ENCODE measurements at regions not wholly inside any gene's neighbourhood (a gene's known extent, or its start where the extent isn't known, plus 50 kb on each side); places are given as distances from the start of the nearest gene placed in this dataset.
A peak's percentile ranks its signal among the peaks of the same experiment; 100 is the strongest.
"Not testable (repeated sequence)": the region's sequence is repeated elsewhere in the genome, so short reads cannot be mapped to it uniquely, and the experiment has no call there.

DNA sequence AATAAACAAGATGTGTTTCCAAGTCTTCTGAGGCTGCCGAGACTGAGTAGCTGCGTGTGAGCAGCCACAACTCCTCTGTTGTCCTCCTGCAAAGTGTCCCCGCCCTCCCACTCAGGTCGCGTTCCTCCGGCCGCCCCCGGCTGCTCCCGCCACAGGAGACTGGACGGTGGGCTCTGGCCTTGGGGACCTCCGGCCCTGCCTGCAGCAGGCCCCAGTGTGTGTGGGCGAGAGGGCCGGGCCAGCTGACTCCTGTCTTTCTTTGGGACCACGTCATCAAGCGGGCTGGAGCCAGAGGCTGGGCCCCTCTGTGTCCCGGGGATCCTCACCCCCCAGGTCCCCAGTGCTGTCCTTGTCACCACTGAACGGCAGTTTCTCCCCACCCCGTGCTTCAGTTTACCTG, 175.3 kb downstream of the NPIPB11 start:
- TF ChIP-seq, protein P1, sequence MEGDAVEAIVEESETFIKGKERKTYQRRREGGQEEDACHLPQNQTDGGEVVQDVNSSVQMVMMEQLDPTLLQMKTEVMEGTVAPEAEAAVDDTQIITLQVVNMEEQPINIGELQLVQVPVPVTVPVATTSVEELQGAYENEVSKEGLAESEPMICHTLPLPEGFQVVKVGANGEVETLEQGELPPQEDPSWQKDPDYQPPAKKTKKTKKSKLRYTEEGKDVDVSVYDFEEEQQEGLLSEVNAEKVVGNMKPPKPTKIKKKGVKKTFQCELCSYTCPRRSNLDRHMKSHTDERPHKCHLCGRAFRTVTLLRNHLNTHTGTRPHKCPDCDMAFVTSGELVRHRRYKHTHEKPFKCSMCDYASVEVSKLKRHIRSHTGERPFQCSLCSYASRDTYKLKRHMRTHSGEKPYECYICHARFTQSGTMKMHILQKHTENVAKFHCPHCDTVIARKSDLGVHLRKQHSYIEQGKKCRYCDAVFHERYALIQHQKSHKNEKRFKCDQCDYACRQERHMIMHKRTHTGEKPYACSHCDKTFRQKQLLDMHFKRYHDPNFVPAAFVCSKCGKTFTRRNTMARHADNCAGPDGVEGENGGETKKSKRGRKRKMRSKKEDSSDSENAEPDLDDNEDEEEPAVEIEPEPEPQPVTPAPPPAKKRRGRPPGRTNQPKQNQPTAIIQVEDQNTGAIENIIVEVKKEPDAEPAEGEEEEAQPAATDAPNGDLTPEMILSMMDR (IDR thresholded peaks at IDR 0.05; ENCODE audit: low read depth, low read length, missing control alignments), result no peak
- in situ Hi-C loops (cut with HindIII; ENCODE audit: low sequenced_read_pairs), result no loop called here
- DNase-seq (ENCODE audit: low read depth), result no peak

DNA sequence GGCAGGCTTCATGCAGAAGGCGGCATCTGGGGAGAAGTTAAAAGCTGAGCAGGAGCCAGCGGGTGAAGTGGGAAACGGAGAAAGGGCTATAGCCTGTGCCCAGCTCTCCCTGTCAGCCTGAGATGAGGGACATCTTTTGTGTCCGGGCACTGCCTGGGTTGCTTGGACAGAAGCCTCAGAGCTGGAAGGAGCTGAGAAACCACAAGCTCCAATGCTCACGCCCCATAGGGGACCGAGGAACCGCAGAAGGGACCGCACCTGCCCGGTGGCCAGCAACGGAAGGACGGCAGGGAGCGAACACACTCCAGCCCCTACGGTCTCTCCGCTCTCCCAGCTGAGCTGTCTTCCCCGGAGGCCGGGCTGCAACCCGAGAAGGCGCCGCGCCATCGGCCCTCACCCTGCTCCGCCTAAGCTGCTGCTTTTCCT, 175.8 kb downstream of the NPIPB11 start:
- TF ChIP-seq, protein P1 (IDR thresholded peaks at IDR 0.05; ENCODE audit: low read depth, low read length, missing control alignments), result no peak
- DNase-seq (ENCODE audit: low read depth), result no peak
- H3K4me3 ChIP-seq (ENCODE audit: low read depth, low read length), result no peak overlapping the region
- in situ Hi-C loops (cut with HindIII; ENCODE audit: low sequenced_read_pairs), result no loop called here

More for the DNA sequence above, 175.3 kb downstream of the NPIPB11 start:
- H3K4me3 ChIP-seq (ENCODE audit: low read depth, low read length), result no peak overlapping the region

DNA sequence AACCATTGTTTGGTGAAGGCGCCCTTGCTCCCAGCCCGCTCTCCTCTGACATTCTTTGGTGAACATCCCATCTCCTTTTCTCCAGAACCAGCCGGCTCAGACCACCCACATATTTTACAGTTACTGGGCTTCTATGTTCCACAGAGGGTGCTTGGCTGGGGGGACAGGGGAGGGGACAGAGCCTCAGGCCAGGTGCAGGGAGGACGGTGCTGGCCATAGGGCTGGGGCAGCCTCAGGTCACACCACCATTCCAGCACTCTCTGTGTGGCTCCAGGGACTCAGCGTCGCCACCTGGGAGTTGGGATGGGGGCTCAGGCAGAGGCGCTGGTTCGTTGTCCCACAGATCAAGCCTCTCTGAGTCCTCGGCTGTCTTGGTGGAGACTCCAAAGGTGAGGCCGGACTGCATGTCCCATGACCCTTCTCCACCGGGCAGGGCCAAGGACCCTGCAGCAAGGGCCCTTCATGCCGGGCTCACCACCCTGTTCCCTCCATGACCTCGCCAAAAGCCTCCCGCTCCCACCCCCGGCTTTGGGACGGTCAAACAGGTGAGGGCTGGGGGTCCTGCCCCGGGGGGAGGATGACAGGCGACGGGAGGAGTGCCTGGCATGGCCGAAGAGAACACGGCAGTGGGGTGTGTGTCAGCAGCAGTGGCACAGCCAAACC, 176.4 kb downstream of the NPIPB11 start:
- DNase-seq (ENCODE audit: low read depth); in situ Hi-C loops (cut with HindIII; ENCODE audit: low sequenced_read_pairs); H3K4me3 ChIP-seq (ENCODE audit: low read depth, low read length): not testable (repeated sequence)

DNA sequence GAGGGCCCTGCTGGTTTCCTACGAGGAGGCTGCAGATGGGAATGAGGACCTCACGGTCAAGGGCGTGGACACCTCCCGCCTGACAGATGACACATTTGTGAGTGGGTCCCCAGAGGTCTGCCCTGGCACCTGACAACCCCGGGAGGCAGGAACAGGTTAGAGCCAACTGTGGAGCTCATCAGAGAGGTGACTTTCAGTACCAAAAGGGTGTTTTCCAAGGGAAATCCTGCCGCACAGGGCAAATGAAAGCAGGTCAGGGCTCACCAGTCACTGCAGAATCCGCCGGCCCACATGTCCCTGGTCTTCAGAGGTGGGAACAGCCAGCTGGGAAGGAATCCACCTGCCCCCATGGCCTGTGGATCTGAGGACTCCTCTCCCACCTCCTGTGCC, 176.9 kb downstream of the NPIPB11 start:
- in situ Hi-C loops (cut with HindIII; ENCODE audit: low sequenced_read_pairs); DNase-seq (ENCODE audit: low read depth): not testable (repeated sequence)

DNA sequence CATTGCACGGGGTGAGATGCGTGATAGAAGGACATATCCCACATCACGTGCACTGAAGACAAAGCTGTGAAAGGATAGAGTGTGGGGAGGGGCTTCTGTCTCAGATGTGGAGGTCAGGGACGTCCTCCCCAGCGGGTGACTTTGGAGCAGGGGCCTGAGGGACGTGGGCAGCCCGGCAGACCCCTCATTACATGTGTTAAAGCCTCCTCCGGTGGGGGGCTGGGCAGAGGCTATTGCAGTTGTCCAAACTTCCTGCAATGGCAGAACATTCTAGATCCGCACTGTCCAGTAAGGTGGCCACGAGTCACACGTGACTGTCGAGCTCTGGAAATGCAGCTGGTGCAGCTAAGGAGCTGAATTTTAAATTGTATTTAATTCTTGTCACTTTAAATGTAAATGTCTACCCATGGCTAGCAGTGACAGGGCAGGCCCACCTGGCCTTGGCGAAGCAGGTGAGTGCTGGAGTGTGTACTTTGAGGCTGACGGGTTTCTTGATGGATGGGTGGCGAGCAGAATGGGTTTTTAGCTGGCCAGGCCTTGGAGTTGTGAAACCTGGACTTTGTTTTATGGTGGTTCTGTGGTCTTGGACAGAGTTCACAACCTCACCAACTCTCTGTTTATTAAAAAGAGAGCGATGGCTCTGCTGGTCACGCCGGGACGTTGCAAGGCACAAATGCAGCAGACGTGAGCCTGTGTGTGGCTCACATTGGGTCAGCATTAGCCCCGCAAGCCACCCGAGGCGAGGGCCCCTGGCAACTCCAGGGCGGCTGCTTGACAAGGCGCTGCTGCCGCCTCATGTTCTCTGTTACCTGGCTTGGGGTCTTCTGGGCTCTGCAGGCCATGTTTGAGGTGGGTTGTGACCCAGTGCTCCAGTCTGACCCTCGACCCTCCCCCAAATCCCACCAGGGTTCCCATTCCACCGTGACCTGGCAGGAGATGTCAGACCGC, 177.6 kb downstream of the NPIPB11 start:
- DNase-seq (ENCODE audit: low read depth); H3K4me3 ChIP-seq (ENCODE audit: low read depth, low read length); in situ Hi-C loops (cut with HindIII; ENCODE audit: low sequenced_read_pairs): not testable (repeated sequence)

More for the DNA sequence above, 176.9 kb downstream of the NPIPB11 start:
- not testable (repeated sequence) for H3K4me3 ChIP-seq (ENCODE audit: low read depth, low read length)

DNA sequence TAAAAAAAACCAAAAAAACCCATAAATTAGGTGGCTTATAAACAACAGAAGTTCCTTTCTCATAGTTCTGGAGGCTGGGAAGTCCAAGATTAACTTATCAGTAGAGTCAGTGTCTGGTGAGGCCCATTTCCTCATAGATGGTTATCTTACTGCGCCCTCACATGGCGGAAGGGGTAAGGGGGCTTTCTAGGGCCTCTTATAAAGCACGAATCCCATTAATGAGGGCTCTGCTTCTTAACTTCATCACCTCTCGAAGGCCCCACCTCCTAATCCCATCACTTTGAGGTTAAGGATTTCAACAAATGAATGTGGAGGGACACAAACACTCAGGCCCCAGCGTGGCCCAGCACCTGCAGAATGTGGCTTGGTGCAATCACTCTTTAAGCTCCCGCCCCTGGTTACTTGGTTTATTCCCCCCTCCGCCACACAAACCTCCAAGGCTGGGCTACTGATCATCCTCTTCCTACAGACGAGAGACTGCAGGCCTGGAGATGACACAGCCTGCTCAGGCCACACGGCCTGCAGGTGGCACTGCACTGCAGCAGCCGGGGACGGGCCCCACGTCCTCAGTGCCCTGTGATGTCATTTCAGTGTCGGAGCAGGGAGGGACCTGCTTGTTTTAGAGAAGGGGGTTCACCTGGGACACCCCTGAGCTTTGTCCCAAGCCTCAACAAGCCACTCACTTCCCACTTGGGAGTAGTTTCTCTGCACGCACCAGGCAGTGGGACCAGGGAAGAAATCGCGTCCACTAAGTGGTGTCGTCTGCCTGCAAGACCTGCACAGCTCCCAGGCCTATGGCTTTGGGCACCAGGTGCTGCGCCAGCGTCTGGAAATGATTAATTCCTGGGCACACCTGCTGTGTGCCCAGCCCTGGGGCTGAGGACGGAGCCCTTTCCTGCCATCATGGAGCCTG, 178.5 kb downstream of the NPIPB11 start:
- H3K4me3 ChIP-seq (ENCODE audit: low read depth, low read length); DNase-seq (ENCODE audit: low read depth); in situ Hi-C loops (cut with HindIII; ENCODE audit: low sequenced_read_pairs): not testable (repeated sequence)
- TF ChIP-seq, protein P1 (IDR thresholded peaks at IDR 0.05; ENCODE audit: low read depth, low read length, missing control alignments), result peak; percentile 3

DNA sequence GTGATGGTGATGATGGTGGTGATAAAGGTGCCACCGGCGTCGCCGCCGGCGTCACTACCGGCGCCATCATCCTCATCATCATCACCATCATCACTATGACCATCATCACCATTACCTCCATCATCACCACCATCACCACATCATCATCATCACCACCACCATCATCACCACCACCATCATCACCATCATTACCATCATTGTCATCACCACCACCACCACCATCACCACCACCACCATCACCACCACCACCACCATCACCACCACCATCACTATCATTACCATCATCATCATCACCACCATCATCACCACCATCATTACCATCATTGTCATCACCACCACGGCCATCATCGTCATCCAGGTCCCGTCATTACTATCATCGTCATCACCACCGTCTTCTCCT, 179.7 kb downstream of the NPIPB11 start:
- in situ Hi-C loops (cut with HindIII; ENCODE audit: low sequenced_read_pairs), result no loop called here
- TF ChIP-seq, protein P1 (IDR thresholded peaks at IDR 0.05; ENCODE audit: low read depth, low read length, missing control alignments), result no peak
- H3K4me3 ChIP-seq (ENCODE audit: low read depth, low read length), result no peak overlapping the region
- DNase-seq (ENCODE audit: low read depth), result no peak

DNA sequence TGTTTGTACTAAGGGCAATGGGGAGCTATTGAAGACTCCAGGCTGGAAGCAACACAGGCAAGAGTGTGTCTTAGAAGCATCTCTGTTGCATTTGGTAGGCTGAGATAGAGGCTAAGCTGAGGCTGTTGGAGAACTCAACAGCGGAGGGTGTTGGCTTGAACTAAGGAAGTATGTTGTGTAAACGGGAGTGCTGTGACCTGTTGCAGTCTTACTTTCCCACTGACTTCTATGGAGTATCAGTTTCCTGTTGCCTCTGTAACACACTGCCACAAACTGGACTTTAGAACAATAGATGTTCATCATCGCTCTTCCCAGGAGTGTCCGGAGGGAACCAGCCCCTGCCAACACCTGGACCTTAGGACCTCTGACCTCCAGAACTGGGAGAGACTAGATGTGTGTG, 181.8 kb downstream of the NPIPB11 start:
- DNase-seq (ENCODE audit: low read depth); in situ Hi-C loops (cut with HindIII; ENCODE audit: low sequenced_read_pairs); H3K4me3 ChIP-seq (ENCODE audit: low read depth, low read length): not testable (repeated sequence)

DNA sequence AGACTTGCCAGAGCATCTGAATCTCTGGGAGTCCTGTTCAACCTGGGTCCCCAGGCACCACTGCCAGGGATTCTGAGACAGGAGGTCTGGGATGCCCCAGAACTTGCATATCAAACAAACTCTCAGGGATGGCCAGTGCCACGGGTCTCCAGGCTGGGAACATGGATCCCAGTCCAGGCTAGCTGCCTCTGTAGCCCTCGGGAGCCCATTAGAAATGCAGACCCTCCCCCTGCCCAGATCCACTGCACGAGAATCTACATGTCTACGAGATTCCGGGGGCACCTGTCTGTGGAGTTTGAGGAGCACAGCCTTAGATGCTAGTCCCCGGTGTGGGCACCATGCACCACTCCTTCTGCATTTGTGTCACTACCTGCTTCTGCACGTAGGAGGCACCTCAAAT, 183.9 kb downstream of the NPIPB11 start:
- DNase-seq (ENCODE audit: low read depth); in situ Hi-C loops (cut with HindIII; ENCODE audit: low sequenced_read_pairs); H3K4me3 ChIP-seq (ENCODE audit: low read depth, low read length): not testable (repeated sequence)

DNA sequence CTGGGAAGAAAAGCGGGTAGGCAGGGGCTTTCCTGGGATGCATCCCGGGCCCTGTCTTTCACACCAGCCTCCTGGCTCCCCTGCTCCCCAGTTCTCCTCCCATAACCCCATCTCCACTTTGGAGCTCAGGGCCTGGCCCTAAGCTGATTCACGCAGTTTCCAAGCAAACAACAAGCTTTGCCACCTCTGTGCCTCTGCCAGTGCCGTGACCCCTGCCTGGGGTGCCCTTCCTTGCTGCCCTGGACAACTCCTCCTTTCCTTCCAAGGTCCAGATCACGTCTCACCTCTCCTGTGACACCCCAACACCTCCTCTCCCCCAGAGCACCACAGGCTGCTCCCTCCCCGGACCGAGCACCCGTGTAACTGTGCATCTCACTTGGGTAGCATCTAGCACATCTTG, 184.5 kb downstream of the NPIPB11 start:
- DNase-seq (ENCODE audit: low read depth); H3K4me3 ChIP-seq (ENCODE audit: low read depth, low read length); in situ Hi-C loops (cut with HindIII; ENCODE audit: low sequenced_read_pairs): not testable (repeated sequence)

DNA sequence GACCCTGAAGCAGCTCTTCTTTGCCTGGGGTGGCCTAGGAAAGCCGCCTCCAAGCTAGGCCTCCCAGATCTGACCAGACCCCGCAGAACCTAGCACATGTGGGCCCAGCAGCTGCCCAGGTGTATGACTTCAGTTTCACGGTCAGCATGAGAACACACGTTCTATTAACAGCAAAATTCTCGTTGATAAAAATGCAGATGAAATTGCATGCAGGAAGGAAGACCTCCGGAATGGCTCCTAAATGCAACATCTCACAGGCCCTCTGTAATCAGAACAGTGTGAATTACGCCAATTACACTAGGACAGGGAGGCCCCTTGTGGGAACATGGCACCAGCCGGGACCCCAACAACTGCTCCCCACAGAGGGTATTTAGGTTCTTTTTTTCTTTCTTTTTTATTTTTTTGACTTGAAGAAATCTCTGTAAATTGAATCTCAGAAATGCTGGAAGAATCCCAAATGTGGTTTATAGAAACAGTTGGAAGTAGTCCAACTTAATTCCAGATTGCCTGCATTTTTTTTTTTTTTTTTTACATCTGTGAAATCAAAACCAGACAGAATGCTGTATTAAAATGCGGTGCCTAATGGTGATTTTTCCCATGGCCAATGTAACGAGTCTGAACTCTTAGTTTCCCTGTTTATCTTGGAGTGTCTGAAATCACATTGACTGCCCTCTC, 185.1 kb downstream of the NPIPB11 start:
- peak; percentile 85 for DNase-seq (ENCODE audit: low read depth)
- in situ Hi-C loops (cut with HindIII; ENCODE audit: low sequenced_read_pairs); H3K4me3 ChIP-seq (ENCODE audit: low read depth, low read length): not testable (repeated sequence)

Measured in astrocyte of the cerebellum (primary cell).